CD4-positive, alpha-beta T cell (primary cell): ENCODE measurements at regions not wholly inside any gene's neighbourhood (a gene's known extent, or its start where the extent isn't known, plus 50 kb on each side); places are given as distances from the start of the nearest gene placed in this dataset.

ENCODE experiments used
- ATAC-seq: fragments of 200-7000 bp; cut with Tn5 transposase; one replicate; pipeline ENCODE4 v1.10.0; 2022; ENCODE audit warnings: mild to moderate bottlenecking; ENCODE audit not compliant: poor library complexity
- CTCF ChIA-PET: fragments of 350-600 bp; sonication (Branson Sonifier 250); formaldehyde crosslinking; loops from one replicate; lab custom pipeline; 2021; ENCODE audit warnings: antibody characterized with exemption, inconsistent platforms; lab: Charles Lee
- POLR2A ChIA-PET: fragments of 350-600 bp; sonication (Branson Sonifier 250); formaldehyde crosslinking; loops from one replicate; lab custom pipeline; 2021; ENCODE audit warnings: antibody characterized with exemption, inconsistent platforms; lab: Charles Lee
- DNase-seq, 14 experiments: peaks; one replicate each; pipeline ENCODE4 v3.0.0-alpha.2; 2013 to 2020; ENCODE audit warnings: mixed read lengths in 2 of 14
- H3K27ac ChIP-seq, 2 donors: one replicate each; pipeline versions ENCODE4 v1.5.1 to v1.7.0; 2013; ENCODE audit warnings: low read length in 2 of 2, low read depth in 1 of 2, mild to moderate bottlenecking in 1 of 2
- H3K27me3 ChIP-seq, 2 experiments: 1 replicate in 1 of 2; 2 replicates in 1 of 2; pipeline versions ENCODE4 v1.6.1 to v1.7.0; 2013; ENCODE audit warnings: low read length in 2 of 2, control low read depth in 1 of 2, mild to moderate bottlenecking in 1 of 2, moderate library complexity in 1 of 2; ENCODE audit not compliant: insufficient read depth in 2 of 2, control insufficient read depth in 1 of 2
- H3K36me3 ChIP-seq: one replicate; pipeline ENCODE4 v1.6.1; 2013; ENCODE audit warnings: low read length, control low read depth; ENCODE audit not compliant: insufficient read depth
- H3K4me1 ChIP-seq: one replicate; pipeline ENCODE4 v1.6.1; 2013; ENCODE audit warnings: low read length, control low read depth; ENCODE audit not compliant: insufficient read depth
- H3K4me3 ChIP-seq: one replicate; pipeline ENCODE4 v1.5.1; 2013; ENCODE audit warnings: mild to moderate bottlenecking, low read length, moderate library complexity
- H3K9me3 ChIP-seq, 2 experiments: 1 replicate in 1 of 2; 2 replicates in 1 of 2; pipeline versions ENCODE4 v1.6.1 to v1.7.0; 2013; ENCODE audit warnings: low read length in 2 of 2, mild to moderate bottlenecking in 2 of 2, control low read depth in 1 of 2, moderate library complexity in 1 of 2; ENCODE audit not compliant: control insufficient read depth in 1 of 2, insufficient read depth in 1 of 2
- H3K27ac Mint-ChIP-seq: one replicate; pipeline ENCODE4 v1.8.0; 2020; ENCODE audit warnings: mixed read lengths
- H3K27me3 Mint-ChIP-seq: one replicate; pipeline ENCODE4 v1.8.0; 2021; ENCODE audit warnings: mixed read lengths
- H3K36me3 Mint-ChIP-seq: one replicate; pipeline ENCODE4 v1.8.0; 2021; ENCODE audit warnings: low read depth, mixed read lengths
- H3K4me1 Mint-ChIP-seq: one replicate; pipeline ENCODE4 v1.8.0; 2021; ENCODE audit warnings: low read depth, mixed read lengths
- H3K4me3 Mint-ChIP-seq: one replicate; pipeline ENCODE4 v1.8.0; 2020; ENCODE audit warnings: mild to moderate bottlenecking, mixed read lengths
- H3K9me3 Mint-ChIP-seq: one replicate; pipeline ENCODE4 v1.8.0; 2020; ENCODE audit warnings: mixed read lengths
- CTCF ChIP-seq: fragments of 200-600 bp; IDR thresholded peaks from one replicate; pipeline ENCODE4 v1.8.0; 2022; ENCODE audit warnings: antibody characterized with exemption, mild to moderate bottlenecking
- intact Hi-C, 2 experiments: fragments of 100-400 bp; cut with DNase I in 1 of 2; cut with micrococcal nuclease in 1 of 2; formaldehyde crosslinking; loops; one replicate each; pipeline versions ENCODE4 v1.15.1 to v1.9.0; 2023 to 2025; cut with DNase I, micrococcal nuclease

- Mint-ChIP-seq H3K4me1 (no peaks in the 10 kb centered on the region), H3K9me3 (no peaks in the 10 kb centered on the region), H3K4me3 (no peak overlapping the region), H3K27me3 (peaks cover 11% of the 10 kb centered on the region), H3K36me3 (no peaks in the 10 kb centered on the region), H3K27ac (no peak overlapping the region)
- CTCF ChIA-PET = no interaction called here
- H3K27ac ChIP-seq = no peak overlapping the region
- ATAC-seq = no peak
- H3K36me3 ChIP-seq = no peaks in the 10 kb centered on the region
- H3K4me1 ChIP-seq = no peaks in the 10 kb centered on the region
- H3K4me3 ChIP-seq = no peak overlapping the region
- H3K27me3 ChIP-seq = peaks cover 0 to 2% of the 10 kb centered on the region in 2 experiments
- no peak for TF ChIP-seq CTCF
- DNase-seq = no peak
- peaks cover 0 to 5% of the 10 kb centered on the region in 2 experiments for H3K9me3 ChIP-seq
- POLR2A ChIA-PET = no interaction called here
- intact Hi-C loops = no loop called here
These were observed 337.1 kb upstream of the KAZN start for GRCh38 chr1:14261395-14261794.

GRCh38 chr1:14262637-14263036 lies 335.8 kb upstream of the KAZN start:
- Histone ChIP-seq H3K27me3 (peaks cover 0 to 2% of the 10 kb centered on the region in 2 experiments), H3K4me3 (no peak overlapping the region), H3K36me3 (no peaks in the 10 kb centered on the region), H3K9me3 (peaks cover 0 to 5% of the 10 kb centered on the region in 2 experiments), H3K27ac (no peak overlapping the region), H3K4me1 (no peaks in the 10 kb centered on the region)
- no peaks in the 10 kb centered on the region for H3K36me3 Mint-ChIP-seq
- H3K4me1 Mint-ChIP-seq = no peaks in the 10 kb centered on the region
- TF ChIP-seq CTCF = no peak
- no peak for DNase-seq
- intact Hi-C loops = no loop called here
- no peak for ATAC-seq
- ChIA-PET CTCF (no interaction called here), POLR2A (no interaction called here)
- H3K9me3 Mint-ChIP-seq = no peaks in the 10 kb centered on the region
- H3K4me3 Mint-ChIP-seq = no peak overlapping the region
- no peak overlapping the region for H3K27ac Mint-ChIP-seq
- H3K27me3 Mint-ChIP-seq = peaks cover 11% of the 10 kb centered on the region

- Mint-ChIP-seq H3K36me3 (no peaks in the 10 kb centered on the region), H3K4me3 (no peak overlapping the region), H3K4me1 (no peaks in the 10 kb centered on the region), H3K9me3 (no peaks in the 10 kb centered on the region), H3K27ac (no peak overlapping the region), H3K27me3 (peaks cover 11% of the 10 kb centered on the region)
- CTCF ChIA-PET = no interaction called here
- peaks cover 0 to 2% of the 10 kb centered on the region in 2 experiments for H3K27me3 ChIP-seq
- no peak overlapping the region for H3K4me3 ChIP-seq
- TF ChIP-seq CTCF = no peak
- ATAC-seq = no peak
- peaks cover 0 to 5% of the 10 kb centered on the region in 2 experiments for H3K9me3 ChIP-seq
- POLR2A ChIA-PET = no interaction called here
- no peak for DNase-seq
- no peak overlapping the region for H3K27ac ChIP-seq
- H3K4me1 ChIP-seq = no peaks in the 10 kb centered on the region
- no peaks in the 10 kb centered on the region for H3K36me3 ChIP-seq
- intact Hi-C loops = no loop called here
These were observed 335.3 kb upstream of the KAZN start for GRCh38 chr1:14263225-14263624.
